GM18873 (cell line): ENCODE measurements at regions not wholly inside any gene's neighbourhood (a gene's known extent, or its start where the extent isn't known, plus 50 kb on each side); places are given as distances from the start of the nearest gene placed in this dataset.

Source experiments
- ATAC-seq: cut with Tn5 transposase; IDR thresholded peaks from one replicate; pipeline ENCODE4 v1.9.1; 2021; ENCODE audit warnings: mild to moderate bottlenecking, moderate library complexity, moderate number of reproducible peaks; ENCODE audit not compliant: unreplicated experiment, low FRiP score

GRCh38 chr1:87898431-87898830 lies 569.8 kb downstream of the LMO4 start:
- ATAC-seq = no peak

- no peak for ATAC-seq
Observed at GRCh38 chr1:87899017-87899416, 570.3 kb downstream of the LMO4 start.

- no peak for ATAC-seq
Observed at GRCh38 chr1:87899746-87900145, 571.1 kb downstream of the LMO4 start.

- ATAC-seq = no peak
Observed at GRCh38 chr1:87902830-87903229, 574.1 kb downstream of the LMO4 start.

GRCh38 chr1:87903242-87903641 lies 574.6 kb downstream of the LMO4 start:
- no peak for ATAC-seq

GRCh38 chr1:87904651-87905050 lies 576.0 kb downstream of the LMO4 start:
- no peak for ATAC-seq

- ATAC-seq = no peak
Observed at GRCh38 chr1:87905651-87906050, 577.0 kb downstream of the LMO4 start.

- no peak for ATAC-seq
Observed at GRCh38 chr1:87906078-87906477, 577.4 kb downstream of the LMO4 start.

- ATAC-seq = no peak
Observed at GRCh38 chr1:87913361-87913760, 584.7 kb downstream of the LMO4 start.

GRCh38 chr1:87914396-87914795 lies 585.7 kb downstream of the LMO4 start:
- ATAC-seq = no peak

- ATAC-seq = no peak
Observed at GRCh38 chr1:87915771-87916170, 587.1 kb downstream of the LMO4 start.

- no peak for ATAC-seq
Observed at GRCh38 chr1:87916965-87917364, 588.3 kb downstream of the LMO4 start.

- no peak for ATAC-seq
Observed at GRCh38 chr1:87918398-87918797, 589.7 kb downstream of the LMO4 start.

GRCh38 chr1:87922885-87923284 lies 594.2 kb downstream of the LMO4 start:
- no peak for ATAC-seq

- ATAC-seq = no peak
Observed at GRCh38 chr1:87926131-87926830, 597.6 kb downstream of the LMO4 start.

GRCh38 chr1:87926921-87927320 lies 598.2 kb downstream of the LMO4 start:
- no peak for ATAC-seq

- no peak for ATAC-seq
Observed at GRCh38 chr1:87927391-87928280, 599.0 kb downstream of the LMO4 start.

- no peak for ATAC-seq
Observed at GRCh38 chr1:87928623-87929022, 599.9 kb downstream of the LMO4 start.

- no peak for ATAC-seq
Observed at GRCh38 chr1:87929906-87930305, 601.2 kb downstream of the LMO4 start.

- ATAC-seq = no peak
Observed at GRCh38 chr1:87930796-87931195, 602.1 kb downstream of the LMO4 start.

GRCh38 chr1:87933171-87933570 lies 604.5 kb downstream of the LMO4 start:
- no peak for ATAC-seq

- ATAC-seq = no peak
Observed at GRCh38 chr1:87935130-87935529, 606.5 kb downstream of the LMO4 start.
